ENCODE measurements at regions not wholly inside any gene's neighbourhood (a gene's known extent, or its start where the extent isn't known, plus 50 kb on each side); places are given as distances from the start of the nearest gene placed in this dataset.

GRCh38 chr6:27800731-27801373 lies 111.3 kb downstream of the OR2B2 start:
- intact Hi-C loops (cut with micrococcal nuclease): no loop called here
- dilution Hi-C loops (cut with MboI; ENCODE audit: extremely low pct_ligation_motif_present, low sequenced_read_pairs): no loop called here
- Histone ChIP-seq H4K20me1 (replicated peaks; ENCODE audit: control insufficient read depth, extremely low read depth, insufficient read depth, low read length) (no peaks in the 10 kb centered on the region), H3K9ac (replicated peaks; ENCODE audit: extremely low read depth, insufficient read depth, low read length) (no peak overlapping the region), H3K27ac (ENCODE audit: insufficient read depth, low read depth, low read length) (no peak overlapping the region), H3K9me1 (replicated peaks; ENCODE audit: control insufficient read depth, extremely low read depth, insufficient read depth, low read length) (no peaks in the 10 kb centered on the region), H3K27me3 (ENCODE audit: control insufficient read depth in 2 of 2, insufficient read depth in 2 of 2, low read length in 2 of 2) (no peaks in the 10 kb centered on the region), H3K36me3 (ENCODE audit: control insufficient read depth in 2 of 2, extremely low read depth in 1 of 2, insufficient read depth in 2 of 2, low read length in 2 of 2) (no peaks in the 10 kb centered on the region), H3K9me3 (replicated peaks; ENCODE audit: control insufficient read depth, insufficient read depth, low read length) (no peaks in the 10 kb centered on the region), H3K4me1 (ENCODE audit: control insufficient read depth, extremely low read depth, insufficient read depth, low read length) (no peaks in the 10 kb centered on the region), H3K4me2 (ENCODE audit: insufficient read depth, low read length) (no peak overlapping the region), H3K4me3 (replicated peaks in 1 of 3; ENCODE audit: insufficient read depth in 1 of 3, low read depth in 1 of 3, low read length in 3 of 3) (no peak overlapping the region), H3K79me2 (ENCODE audit: control insufficient read depth, insufficient read depth, low read length) (no peaks in the 10 kb centered on the region), H2AFZ (ENCODE audit: low read depth, low read length) (no peak overlapping the region)
- TF ChIP-seq, protein P1, sequence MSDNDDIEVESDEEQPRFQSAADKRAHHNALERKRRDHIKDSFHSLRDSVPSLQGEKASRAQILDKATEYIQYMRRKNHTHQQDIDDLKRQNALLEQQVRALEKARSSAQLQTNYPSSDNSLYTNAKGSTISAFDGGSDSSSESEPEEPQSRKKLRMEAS (IDR thresholded peaks at IDR 0.05; ENCODE audit: insufficient read depth, insufficient read length): no peak
- TF ChIP-seq, protein P2, sequence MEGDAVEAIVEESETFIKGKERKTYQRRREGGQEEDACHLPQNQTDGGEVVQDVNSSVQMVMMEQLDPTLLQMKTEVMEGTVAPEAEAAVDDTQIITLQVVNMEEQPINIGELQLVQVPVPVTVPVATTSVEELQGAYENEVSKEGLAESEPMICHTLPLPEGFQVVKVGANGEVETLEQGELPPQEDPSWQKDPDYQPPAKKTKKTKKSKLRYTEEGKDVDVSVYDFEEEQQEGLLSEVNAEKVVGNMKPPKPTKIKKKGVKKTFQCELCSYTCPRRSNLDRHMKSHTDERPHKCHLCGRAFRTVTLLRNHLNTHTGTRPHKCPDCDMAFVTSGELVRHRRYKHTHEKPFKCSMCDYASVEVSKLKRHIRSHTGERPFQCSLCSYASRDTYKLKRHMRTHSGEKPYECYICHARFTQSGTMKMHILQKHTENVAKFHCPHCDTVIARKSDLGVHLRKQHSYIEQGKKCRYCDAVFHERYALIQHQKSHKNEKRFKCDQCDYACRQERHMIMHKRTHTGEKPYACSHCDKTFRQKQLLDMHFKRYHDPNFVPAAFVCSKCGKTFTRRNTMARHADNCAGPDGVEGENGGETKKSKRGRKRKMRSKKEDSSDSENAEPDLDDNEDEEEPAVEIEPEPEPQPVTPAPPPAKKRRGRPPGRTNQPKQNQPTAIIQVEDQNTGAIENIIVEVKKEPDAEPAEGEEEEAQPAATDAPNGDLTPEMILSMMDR (IDR thresholded peaks at IDR 0.05; ENCODE audit: extremely low read depth in 1 of 2, insufficient read depth in 1 of 2, low read depth in 1 of 2, low read length in 2 of 2): no peak
- TF ChIP-seq GATA2 (IDR thresholded peaks at IDR 0.05; ENCODE audit: insufficient read depth, insufficient read length, low read depth, low read length) (no peak), POLR2AphosphoS5 (IDR thresholded peaks at IDR 0.05; ENCODE audit: insufficient read depth, low read depth, low read length) (no peak), MYC (IDR thresholded peaks at IDR 0.05; ENCODE audit: low read depth, low read length) (no peak), EZH2 (IDR thresholded peaks at IDR 0.05; ENCODE audit: borderline replicate concordance, low read depth, low read length, severe bottlenecking) (no peak), JUN (IDR thresholded peaks at IDR 0.05; ENCODE audit: borderline replicate concordance, insufficient read depth, insufficient read length, low read depth) (no peak), FOS (IDR thresholded peaks at IDR 0.05; ENCODE audit: borderline replicate concordance, insufficient read depth, low read length) (no peak), POLR2A (IDR thresholded peaks at IDR 0.05; ENCODE audit: low read depth, low read length) (no peak)
- no TSS peak for BruUV-seq (replicated peaks)
- DNase-seq (ENCODE audit: low read depth, low spot score) (no peak), FAIRE-seq (no peak)
- POLR2A ChIA-PET: no interaction called here
- CTCF ChIA-PET: interaction anchor here (1.6 to 2.3 kb wide), 2 partner anchors 29 to 94 kb away, joined by 5 to 9 read pairs; no protein-coding TSS in a partner anchor

All from endothelial cell of umbilical vein (primary cell).